ENCODE measurements at regions not wholly inside any gene's neighbourhood (a gene's known extent, or its start where the extent isn't known, plus 50 kb on each side); places are given as distances from the start of the nearest gene placed in this dataset.

DNA sequence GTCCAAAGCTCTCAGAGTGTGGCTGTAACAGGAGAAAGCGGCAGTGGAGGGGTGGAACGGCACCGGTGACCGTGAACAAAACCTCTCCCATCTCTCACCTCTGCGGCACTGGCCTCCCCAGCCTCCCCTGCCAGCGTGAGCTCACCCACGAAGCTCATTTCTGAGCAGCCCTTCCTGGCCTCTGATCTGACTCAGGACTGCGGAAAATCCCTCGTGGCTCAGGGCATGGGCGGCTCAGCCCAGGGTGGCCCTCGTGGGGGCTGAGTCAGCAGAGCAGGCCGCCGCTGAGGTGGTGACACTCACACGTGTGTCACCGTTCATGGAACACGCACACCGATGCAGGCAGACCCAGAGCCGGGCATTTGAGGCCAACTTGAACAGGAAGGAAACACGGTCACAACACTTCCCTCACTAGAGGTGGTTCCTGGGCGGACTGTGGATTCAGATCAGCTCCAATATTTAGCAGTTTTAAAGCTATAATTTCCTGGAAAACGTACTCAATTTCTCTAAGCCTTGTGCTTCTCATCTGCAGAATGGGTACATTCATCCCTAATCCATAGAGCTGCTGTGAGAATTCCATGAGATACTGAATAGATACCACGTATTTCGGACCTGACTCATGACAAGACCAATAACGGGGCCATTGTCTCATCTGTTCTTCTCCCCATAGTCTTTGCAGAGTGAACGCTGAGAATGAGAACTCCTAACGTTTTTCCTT lies 115.0 kb upstream of the TMPRSS2 start:
- Mint-ChIP-seq H3K36me3 (no peaks in the 10 kb centered on the region), H3K9me3 (no peaks in the 10 kb centered on the region), H3K27me3 (no peaks in the 10 kb centered on the region), H3K4me3 (no peak overlapping the region), H3K27ac (no peak overlapping the region), H3K4me1 (ENCODE audit: unreplicated experiment) (no peaks in the 10 kb centered on the region)
- no peak for DNase-seq (ENCODE audit: extremely low spot score, unreplicated experiment)
- TF ChIP-seq, protein P1, sequence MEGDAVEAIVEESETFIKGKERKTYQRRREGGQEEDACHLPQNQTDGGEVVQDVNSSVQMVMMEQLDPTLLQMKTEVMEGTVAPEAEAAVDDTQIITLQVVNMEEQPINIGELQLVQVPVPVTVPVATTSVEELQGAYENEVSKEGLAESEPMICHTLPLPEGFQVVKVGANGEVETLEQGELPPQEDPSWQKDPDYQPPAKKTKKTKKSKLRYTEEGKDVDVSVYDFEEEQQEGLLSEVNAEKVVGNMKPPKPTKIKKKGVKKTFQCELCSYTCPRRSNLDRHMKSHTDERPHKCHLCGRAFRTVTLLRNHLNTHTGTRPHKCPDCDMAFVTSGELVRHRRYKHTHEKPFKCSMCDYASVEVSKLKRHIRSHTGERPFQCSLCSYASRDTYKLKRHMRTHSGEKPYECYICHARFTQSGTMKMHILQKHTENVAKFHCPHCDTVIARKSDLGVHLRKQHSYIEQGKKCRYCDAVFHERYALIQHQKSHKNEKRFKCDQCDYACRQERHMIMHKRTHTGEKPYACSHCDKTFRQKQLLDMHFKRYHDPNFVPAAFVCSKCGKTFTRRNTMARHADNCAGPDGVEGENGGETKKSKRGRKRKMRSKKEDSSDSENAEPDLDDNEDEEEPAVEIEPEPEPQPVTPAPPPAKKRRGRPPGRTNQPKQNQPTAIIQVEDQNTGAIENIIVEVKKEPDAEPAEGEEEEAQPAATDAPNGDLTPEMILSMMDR (conservative IDR thresholded peaks at IDR 0.05), result no peak

DNA sequence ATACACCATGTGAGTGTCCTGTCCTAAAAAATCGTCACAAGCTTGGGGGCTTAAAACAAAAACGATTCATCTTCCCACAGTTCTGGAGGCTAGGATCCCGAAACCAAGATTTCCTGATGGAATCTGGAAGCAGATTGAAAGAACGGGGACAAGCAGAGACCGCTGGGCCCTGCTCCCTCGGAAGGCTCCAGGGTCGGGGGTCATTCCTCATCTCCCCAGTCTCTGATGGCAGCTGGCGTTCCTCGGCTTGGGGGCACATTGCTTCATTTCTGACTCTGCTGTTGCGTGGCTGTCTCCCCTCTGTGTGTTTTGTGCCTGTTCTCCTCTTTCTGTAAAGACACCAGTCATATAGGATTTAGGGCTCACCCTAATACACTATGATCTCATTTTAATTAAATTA lies 114.2 kb upstream of the TMPRSS2 start:
- Mint-ChIP-seq H3K4me3 (no peak overlapping the region), H3K27ac (no peak overlapping the region), H3K27me3 (no peaks in the 10 kb centered on the region), H3K36me3 (no peaks in the 10 kb centered on the region), H3K9me3 (no peaks in the 10 kb centered on the region), H3K4me1 (ENCODE audit: unreplicated experiment) (no peaks in the 10 kb centered on the region)
- DNase-seq (ENCODE audit: extremely low spot score, unreplicated experiment), result no peak
- TF ChIP-seq, protein P1 (conservative IDR thresholded peaks at IDR 0.05), result no peak

DNA sequence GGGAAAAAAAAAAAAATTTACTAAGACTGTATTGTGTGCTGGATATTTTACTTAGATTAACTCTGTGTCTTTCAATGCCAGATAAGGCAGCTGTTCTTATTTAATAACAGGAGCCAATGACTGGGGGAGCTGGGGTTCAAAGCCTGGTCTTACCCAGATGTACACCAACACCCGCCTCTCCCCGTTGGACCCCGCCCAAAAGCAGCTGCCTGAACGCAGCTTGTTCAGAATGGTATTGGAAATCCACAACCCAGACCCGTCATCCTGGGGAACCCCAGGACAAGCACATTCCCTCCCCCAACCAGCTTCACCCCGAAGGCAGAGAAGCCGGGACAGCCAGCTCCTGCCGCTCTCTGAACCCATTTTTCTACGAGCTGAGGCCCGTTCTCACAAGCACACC lies 113.6 kb upstream of the TMPRSS2 start:
- H3K27ac Mint-ChIP-seq, result no peak overlapping the region
- no peak for DNase-seq (ENCODE audit: extremely low spot score, unreplicated experiment)
- TF ChIP-seq, protein P1 (conservative IDR thresholded peaks at IDR 0.05), result no peak
- H3K9me3 Mint-ChIP-seq, result no peaks in the 10 kb centered on the region
- no peaks in the 10 kb centered on the region for H3K4me1 Mint-ChIP-seq (ENCODE audit: unreplicated experiment)
- H3K4me3 Mint-ChIP-seq, result no peak overlapping the region
- no peaks in the 10 kb centered on the region for H3K27me3 Mint-ChIP-seq
- no peaks in the 10 kb centered on the region for H3K36me3 Mint-ChIP-seq

DNA sequence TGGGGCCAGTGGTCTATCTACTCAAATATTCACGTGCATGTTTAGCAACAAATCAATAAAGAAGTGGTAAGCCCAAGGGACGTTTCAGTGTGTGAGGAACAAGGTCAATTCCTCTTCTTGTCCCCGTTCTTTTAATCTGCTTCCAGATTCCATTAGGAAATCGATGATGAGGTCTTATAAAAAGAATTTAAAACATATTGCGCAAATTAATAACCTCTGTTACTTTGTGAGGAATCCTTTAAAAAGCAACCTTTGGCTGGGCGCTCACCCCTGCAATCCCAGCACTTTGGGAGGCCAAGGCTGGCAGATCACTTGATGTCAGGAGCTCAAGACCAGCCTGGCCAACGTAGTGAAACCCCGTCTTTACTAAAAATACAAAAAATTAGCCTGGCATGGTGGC lies 113.0 kb upstream of the TMPRSS2 start:
- Mint-ChIP-seq H3K27me3 (no peaks in the 10 kb centered on the region), H3K4me3 (no peak overlapping the region), H3K9me3 (no peaks in the 10 kb centered on the region), H3K36me3 (no peaks in the 10 kb centered on the region), H3K27ac (no peak overlapping the region), H3K4me1 (ENCODE audit: unreplicated experiment) (no peaks in the 10 kb centered on the region)
- no peak for DNase-seq (ENCODE audit: extremely low spot score, unreplicated experiment)
- TF ChIP-seq, protein P1 (conservative IDR thresholded peaks at IDR 0.05), result no peak

DNA sequence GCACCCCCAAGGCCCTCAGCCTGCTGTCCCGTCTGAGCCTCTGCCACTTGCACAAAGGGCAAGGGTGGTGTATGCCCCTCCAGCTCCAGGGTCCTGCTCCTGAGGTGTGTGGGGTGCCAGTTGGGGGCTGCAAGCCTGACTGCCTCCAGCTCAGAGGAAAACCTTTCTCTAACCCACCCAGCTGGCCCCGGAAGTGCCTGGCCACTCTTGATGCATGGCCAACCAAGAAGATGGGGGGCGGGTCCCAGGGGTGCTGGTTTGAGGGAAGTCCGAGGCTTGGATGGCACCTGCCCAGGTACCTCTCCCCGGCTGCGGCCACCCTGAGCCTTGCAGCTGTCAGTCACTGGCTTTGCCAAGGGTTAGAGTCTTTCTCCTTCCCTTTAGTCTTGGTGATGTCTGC lies 112.6 kb upstream of the TMPRSS2 start:
- no peaks in the 10 kb centered on the region for H3K4me1 Mint-ChIP-seq (ENCODE audit: unreplicated experiment)
- H3K27ac Mint-ChIP-seq, result no peak overlapping the region
- no peak for DNase-seq (ENCODE audit: extremely low spot score, unreplicated experiment)
- TF ChIP-seq, protein P1 (conservative IDR thresholded peaks at IDR 0.05), result no peak
- no peak overlapping the region for H3K4me3 Mint-ChIP-seq
- H3K9me3 Mint-ChIP-seq, result no peaks in the 10 kb centered on the region
- H3K36me3 Mint-ChIP-seq, result no peaks in the 10 kb centered on the region
- H3K27me3 Mint-ChIP-seq, result no peaks in the 10 kb centered on the region
